H1 (cell line): ENCODE measurements at regions not wholly inside any gene's neighbourhood (a gene's known extent, or its start where the extent isn't known, plus 50 kb on each side); places are given as distances from the start of the nearest gene placed in this dataset.

ENCODE experiments used
- CREB1 ChIP-seq: IDR thresholded peaks from 2 replicates; pipeline ENCODE4 v1.6.1; 2012; ENCODE audit warnings: inconsistent platforms
- CTCF ChIP-seq, 3 experiments: IDR thresholded peaks; 1 replicate in 2 of 3; 2 replicates in 1 of 3; pipeline versions ENCODE4 v1.5.1 to v1.6.1; 2011; ENCODE audit warnings: low read length in 3 of 3, mild to moderate bottlenecking in 3 of 3, inconsistent platforms in 2 of 3, low read depth in 1 of 3, moderate library complexity in 1 of 3; ENCODE audit not compliant: insufficient read depth in 1 of 3; ENCODE audit errors: control extremely low read depth in 1 of 3
- EZH2 ChIP-seq: fragments of 200-600 bp; sonication (generic); IDR thresholded peaks from 2 replicates; pipeline ENCODE4 v1.7.1; 2012; ENCODE audit warnings: low read depth, mild to moderate bottlenecking, moderate library complexity, low read length, inconsistent platforms; ENCODE audit not compliant: severe bottlenecking
- FOSL1 ChIP-seq: IDR thresholded peaks from 2 replicates; pipeline ENCODE4 v1.6.1; 2011; ENCODE audit warnings: mild to moderate bottlenecking, low read depth, low read length, moderate library complexity; ENCODE audit not compliant: insufficient read depth
- HDAC2 ChIP-seq, 2 experiments: fragments of 300-600 bp in 1 of 2; sonication (generic) in 1 of 2; IDR thresholded peaks; 2 replicates each; pipeline ENCODE4 v1.6.1; 2011 to 2012; ENCODE audit warnings: low read depth in 2 of 2, low read length in 2 of 2, mild to moderate bottlenecking in 2 of 2, moderate library complexity in 2 of 2, borderline replicate concordance in 1 of 2, inconsistent platforms in 1 of 2
- KDM5A ChIP-seq: fragments of 200-600 bp; IDR thresholded peaks from 2 replicates; pipeline ENCODE4 v1.7.1; 2012; ENCODE audit warnings: mild to moderate bottlenecking, low read length, inconsistent platforms, mixed read lengths
- POLR2A ChIP-seq, 2 experiments: IDR thresholded peaks; 1 replicate in 1 of 2; 2 replicates in 1 of 2; pipeline ENCODE4 v1.6.1; 2011; ENCODE audit warnings: low read depth in 2 of 2, low read length in 2 of 2, mild to moderate bottlenecking in 2 of 2; ENCODE audit errors: control extremely low read depth in 1 of 2
- TAF1 ChIP-seq: IDR thresholded peaks from 2 replicates; pipeline ENCODE4 v1.6.1; 2011; ENCODE audit warnings: mild to moderate bottlenecking, low read depth, low read length
- TBP ChIP-seq: IDR thresholded peaks from 2 replicates; pipeline ENCODE4 v1.6.1; 2011; ENCODE audit warnings: low read depth, low read length, improper control_type of control experiment
- USF2 ChIP-seq: IDR thresholded peaks from 2 replicates; pipeline ENCODE4 v1.6.1; 2011; ENCODE audit warnings: low read length, improper control_type of control experiment
- YY1 ChIP-seq: IDR thresholded peaks from 2 replicates; pipeline ENCODE4 v1.6.1; 2011; ENCODE audit warnings: low read depth, mild to moderate bottlenecking, low read length

- no peak for TF ChIP-seq CTCF (IDR thresholded peaks at IDR 0.05; ENCODE audit: control extremely low read depth in 1 of 3, insufficient read depth in 1 of 3, low read depth in 1 of 3, low read length in 3 of 3)
- no peak for TF ChIP-seq TBP
- no peak for TF ChIP-seq POLR2A (IDR thresholded peaks at IDR 0.05; ENCODE audit: control extremely low read depth in 1 of 2, low read depth in 2 of 2, low read length in 2 of 2)
- TF ChIP-seq TAF1 = no peak
- no peak for TF ChIP-seq KDM5A
- TF ChIP-seq YY1 = no peak
- TF ChIP-seq USF2 = no peak
- TF ChIP-seq EZH2 = no peak
- TF ChIP-seq FOSL1 = no peak
- no peak for TF ChIP-seq CREB1
- no peak for TF ChIP-seq HDAC2 (IDR thresholded peaks at IDR 0.05; ENCODE audit: borderline replicate concordance in 1 of 2, low read depth in 2 of 2, low read length in 2 of 2)
These were observed 276.2 kb downstream of the BLID start for GRCh38 chr11:121839781-121840180.
